ENCODE measurements at regions not wholly inside any gene's neighbourhood (a gene's known extent, or its start where the extent isn't known, plus 50 kb on each side); places are given as distances from the start of the nearest gene placed in this dataset.

DNA sequence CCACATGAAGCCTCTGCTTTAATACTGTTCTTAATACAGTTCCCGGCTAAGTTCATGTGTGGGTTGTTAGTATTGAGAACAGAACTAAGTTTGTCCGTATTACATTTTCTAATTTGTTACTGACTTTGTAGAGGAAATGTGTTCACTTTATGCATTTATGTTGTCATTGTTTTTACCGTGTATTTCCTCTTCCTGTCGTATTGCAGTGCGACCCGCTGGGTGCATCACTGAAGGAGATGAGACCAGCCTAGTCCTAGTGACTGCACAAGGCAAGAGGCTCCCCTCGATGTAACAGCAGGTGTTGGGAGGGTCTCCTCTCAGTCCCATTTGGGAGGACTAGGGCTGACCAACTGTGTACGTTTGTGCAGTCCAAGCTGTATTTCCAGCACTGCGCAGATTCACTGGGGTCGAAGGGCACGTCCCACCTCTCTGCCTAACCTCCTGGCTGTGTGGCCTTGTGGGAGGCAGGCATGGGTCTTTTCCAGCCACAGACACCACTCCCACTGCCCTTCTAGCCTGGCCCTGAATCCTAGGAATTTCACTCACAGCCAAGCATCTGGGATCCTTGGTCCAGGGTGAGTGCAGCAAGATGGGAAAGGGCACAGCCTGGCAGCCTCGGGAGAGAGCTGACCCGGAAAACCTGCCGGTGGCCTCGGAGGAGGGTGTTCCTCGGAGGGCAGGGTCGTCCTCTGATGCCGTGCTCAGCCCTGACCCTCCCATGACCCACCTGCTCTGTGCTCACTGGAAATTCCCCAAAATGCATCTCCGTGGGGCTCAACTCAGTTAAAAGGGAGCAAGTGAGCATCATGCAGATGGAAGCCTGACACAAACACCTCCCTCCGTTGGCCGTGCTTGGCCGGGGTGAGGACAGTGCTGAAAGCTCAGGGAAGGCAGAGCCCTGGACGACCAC is 63.9 kb upstream of the FAM20C start:
- no peaks in the 10 kb centered on the region for H3K36me3 ChIP-seq (replicated peaks in 1 of 2; ENCODE audit: control insufficient read depth in 1 of 2, insufficient read depth in 2 of 2, low read length in 2 of 2)
- Mint-ChIP-seq H3K27ac (peak overlapping the region in 5 of 7 donors; percentile 3 to 85 (median 56)), H3K9me3 (peaks cover 0 to 2% (median 0%) of the 10 kb centered on the region in 7 donors), H3K36me3 (peaks cover 0 to 2% of the 10 kb centered on the region in 2 donors), H3K4me3 (no peak overlapping the region), H3K4me1 (peaks cover 55% of the 10 kb centered on the region), H3K27me3 (ENCODE audit: low read depth in 3 of 3) (peaks cover 0 to 6% (median 1%) of the 10 kb centered on the region in 3 donors)
- H3K4me1 ChIP-seq (ENCODE audit: control insufficient read depth in 1 of 2, insufficient read depth in 2 of 2, low read length in 2 of 2) = peaks cover 57 to 63% of the 10 kb centered on the region in 2 donors
- peak overlapping the region; percentile 29 for H3K4me2 ChIP-seq (replicated peaks; ENCODE audit: extremely low read depth, low read length, poor library complexity, severe bottlenecking)
- H3K27me3 ChIP-seq (ENCODE audit: control insufficient read depth in 2 of 2, insufficient read depth in 2 of 2, low read length in 2 of 2) = no peaks in the 10 kb centered on the region
- WGBS (ENCODE audit: insufficient coverage) = 80% methylated on average over 19 of the region's 23 CpGs
- TF ChIP-seq, protein P1, sequence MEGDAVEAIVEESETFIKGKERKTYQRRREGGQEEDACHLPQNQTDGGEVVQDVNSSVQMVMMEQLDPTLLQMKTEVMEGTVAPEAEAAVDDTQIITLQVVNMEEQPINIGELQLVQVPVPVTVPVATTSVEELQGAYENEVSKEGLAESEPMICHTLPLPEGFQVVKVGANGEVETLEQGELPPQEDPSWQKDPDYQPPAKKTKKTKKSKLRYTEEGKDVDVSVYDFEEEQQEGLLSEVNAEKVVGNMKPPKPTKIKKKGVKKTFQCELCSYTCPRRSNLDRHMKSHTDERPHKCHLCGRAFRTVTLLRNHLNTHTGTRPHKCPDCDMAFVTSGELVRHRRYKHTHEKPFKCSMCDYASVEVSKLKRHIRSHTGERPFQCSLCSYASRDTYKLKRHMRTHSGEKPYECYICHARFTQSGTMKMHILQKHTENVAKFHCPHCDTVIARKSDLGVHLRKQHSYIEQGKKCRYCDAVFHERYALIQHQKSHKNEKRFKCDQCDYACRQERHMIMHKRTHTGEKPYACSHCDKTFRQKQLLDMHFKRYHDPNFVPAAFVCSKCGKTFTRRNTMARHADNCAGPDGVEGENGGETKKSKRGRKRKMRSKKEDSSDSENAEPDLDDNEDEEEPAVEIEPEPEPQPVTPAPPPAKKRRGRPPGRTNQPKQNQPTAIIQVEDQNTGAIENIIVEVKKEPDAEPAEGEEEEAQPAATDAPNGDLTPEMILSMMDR (IDR thresholded peaks at IDR 0.05) = no peak
- peak overlapping the region; percentile 0 to 78 for H3K27ac ChIP-seq (ENCODE audit: low read depth in 1 of 2, low read length in 2 of 2)
- H3K79me2 ChIP-seq (ENCODE audit: insufficient read depth, low read length) = no peaks in the 10 kb centered on the region
- peak overlapping the region; percentile 26 for H2AFZ ChIP-seq (ENCODE audit: insufficient read depth, low read depth, low read length, poor library complexity, severe bottlenecking)
- intact Hi-C loops (cut with micrococcal nuclease) = no loop called here
- H4K20me1 ChIP-seq (ENCODE audit: insufficient read depth, low read length) = no peaks in the 10 kb centered on the region
- H3K9me3 ChIP-seq (replicated peaks in 1 of 2; ENCODE audit: control insufficient read depth in 1 of 2, insufficient read depth in 1 of 2, low read length in 2 of 2) = no peaks in the 10 kb centered on the region
- no peak overlapping the region for H3K9ac ChIP-seq (ENCODE audit: insufficient read depth, low read length, poor library complexity, severe bottlenecking)
- H3K4me3 ChIP-seq (replicated peaks in 1 of 3; ENCODE audit: low read depth in 2 of 3, low read length in 3 of 3) = peak overlapping the region in 1 of 3 experiments; percentile 31
- DNase-seq = peak; percentile 54 to 67 (median 64)

GRCh38 chr7:129366-130221 is 62.8 kb upstream of the FAM20C start:
- peak in 2 of 3 donors; percentile 63 to 71 for DNase-seq
- WGBS (ENCODE audit: insufficient coverage) = 48% methylated on average over 16 of the region's 22 CpGs
- H3K4me2 ChIP-seq (replicated peaks; ENCODE audit: extremely low read depth, low read length, poor library complexity, severe bottlenecking) = peak overlapping the region; percentile 37
- peaks cover 59 to 64% of the 10 kb centered on the region in 2 donors for H3K4me1 ChIP-seq (ENCODE audit: control insufficient read depth in 1 of 2, insufficient read depth in 2 of 2, low read length in 2 of 2)
- no peak overlapping the region for H2AFZ ChIP-seq (ENCODE audit: insufficient read depth, low read depth, low read length, poor library complexity, severe bottlenecking)
- H3K9me3 ChIP-seq (replicated peaks in 1 of 2; ENCODE audit: control insufficient read depth in 1 of 2, insufficient read depth in 1 of 2, low read length in 2 of 2) = no peaks in the 10 kb centered on the region
- Mint-ChIP-seq H3K27ac (peak overlapping the region; percentile 81 to 95 (median 89)), H3K4me3 (peak overlapping the region in 1 of 2 donors; percentile 67), H3K36me3 (peaks cover 0 to 2% of the 10 kb centered on the region in 2 donors), H3K27me3 (ENCODE audit: low read depth in 3 of 3) (peaks cover 1 to 11% (median 2%) of the 10 kb centered on the region in 3 donors), H3K4me1 (peaks cover 58% of the 10 kb centered on the region), H3K9me3 (peaks cover 0 to 2% (median 0%) of the 10 kb centered on the region in 7 donors)
- H3K27ac ChIP-seq (ENCODE audit: low read depth in 1 of 2, low read length in 2 of 2) = peak overlapping the region; percentile 78
- no peaks in the 10 kb centered on the region for H3K27me3 ChIP-seq (ENCODE audit: control insufficient read depth in 2 of 2, insufficient read depth in 2 of 2, low read length in 2 of 2)
- H3K4me3 ChIP-seq (replicated peaks in 1 of 3; ENCODE audit: low read depth in 2 of 3, low read length in 3 of 3) = peak overlapping the region in 1 of 3 experiments; percentile 54
- TF ChIP-seq, protein P1 (IDR thresholded peaks at IDR 0.05) = no peak
- H3K79me2 ChIP-seq (ENCODE audit: insufficient read depth, low read length) = no peaks in the 10 kb centered on the region
- no peaks in the 10 kb centered on the region for H3K36me3 ChIP-seq (replicated peaks in 1 of 2; ENCODE audit: control insufficient read depth in 1 of 2, insufficient read depth in 2 of 2, low read length in 2 of 2)
- H3K9ac ChIP-seq (ENCODE audit: insufficient read depth, low read length, poor library complexity, severe bottlenecking) = peak overlapping the region; percentile 33
- intact Hi-C loops (cut with micrococcal nuclease) = no loop called here
- no peaks in the 10 kb centered on the region for H4K20me1 ChIP-seq (ENCODE audit: insufficient read depth, low read length)

Data from CD14-positive monocyte (primary cell).